ENCODE measurements at regions not wholly inside any gene's neighbourhood (a gene's known extent, or its start where the extent isn't known, plus 50 kb on each side); places are given as distances from the start of the nearest gene placed in this dataset.

- no peak overlapping the region for H3K4me2 ChIP-seq (ENCODE audit: low read length)
- TF ChIP-seq CTCF (IDR thresholded peaks at IDR 0.05; ENCODE audit: poor library complexity, severe bottlenecking) (no peak), MXI1 (conservative IDR thresholded peaks at IDR 0.05; ENCODE audit: poor library complexity, severe bottlenecking) (no peak), REST (IDR thresholded peaks at IDR 0.05; ENCODE audit: borderline replicate concordance) (no peak), RAD21 (conservative IDR thresholded peaks at IDR 0.05) (no peak), EZH2 (IDR thresholded peaks at IDR 0.05; ENCODE audit: borderline replicate concordance, insufficient read depth, low read length, poor library complexity, severe bottlenecking) (no peak), SMC3 (conservative IDR thresholded peaks at IDR 0.05; ENCODE audit: poor library complexity) (no peak), POLR2AphosphoS5 (IDR thresholded peaks at IDR 0.05) (no peak), EP300 (conservative IDR thresholded peaks at IDR 0.05; ENCODE audit: poor library complexity, severe bottlenecking) (no peak), TAF1 (IDR thresholded peaks at IDR 0.05; ENCODE audit: low read depth) (no peak)
- no peak overlapping the region for H2AFZ ChIP-seq (ENCODE audit: low read depth, low read length)
- no peak overlapping the region for H3K9ac ChIP-seq (ENCODE audit: low read length)
- H3K79me2 ChIP-seq (replicated peaks; ENCODE audit: insufficient read depth, low read length): no peaks in the 10 kb centered on the region
- no peaks in the 10 kb centered on the region for H3K36me3 ChIP-seq (ENCODE audit: insufficient read depth, low read length)
- no peaks in the 10 kb centered on the region for H3K9me3 ChIP-seq (ENCODE audit: low read length)
- H3K27ac ChIP-seq (ENCODE audit: low read length): no peak overlapping the region
- no peaks in the 10 kb centered on the region for H4K20me1 ChIP-seq (ENCODE audit: insufficient read depth)
- H3K27me3 ChIP-seq (ENCODE audit: insufficient read depth, low read depth, low read length): no peaks in the 10 kb centered on the region
- no peak overlapping the region for H3K4me3 ChIP-seq (ENCODE audit: low read length)
- H3F3A ChIP-seq (ENCODE audit: insufficient read depth, low read length, poor library complexity, severe bottlenecking): no peaks in the 10 kb centered on the region
- H3K9me2 ChIP-seq (ENCODE audit: insufficient read depth, low read length): no peaks in the 10 kb centered on the region
Observed at GRCh38 chr10:128390596-128390995, 264.4 kb upstream of the MKI67 start.

- no peaks in the 10 kb centered on the region for H3K9me2 ChIP-seq (ENCODE audit: insufficient read depth, low read length)
- no peaks in the 10 kb centered on the region for H4K20me1 ChIP-seq (ENCODE audit: insufficient read depth)
- no peak overlapping the region for H3K9ac ChIP-seq (ENCODE audit: low read length)
- H3F3A ChIP-seq (ENCODE audit: insufficient read depth, low read length, poor library complexity, severe bottlenecking): no peaks in the 10 kb centered on the region
- no peaks in the 10 kb centered on the region for H3K79me2 ChIP-seq (replicated peaks; ENCODE audit: insufficient read depth, low read length)
- H3K4me2 ChIP-seq (ENCODE audit: low read length): no peak overlapping the region
- H3K9me3 ChIP-seq (ENCODE audit: low read length): no peaks in the 10 kb centered on the region
- H3K36me3 ChIP-seq (ENCODE audit: insufficient read depth, low read length): no peaks in the 10 kb centered on the region
- H3K27ac ChIP-seq (ENCODE audit: low read length): no peak overlapping the region
- H3K27me3 ChIP-seq (ENCODE audit: insufficient read depth, low read depth, low read length): no peaks in the 10 kb centered on the region
- TF ChIP-seq POLR2AphosphoS5 (IDR thresholded peaks at IDR 0.05) (no peak), CTCF (IDR thresholded peaks at IDR 0.05; ENCODE audit: poor library complexity, severe bottlenecking) (no peak), REST (IDR thresholded peaks at IDR 0.05; ENCODE audit: borderline replicate concordance) (no peak), RAD21 (conservative IDR thresholded peaks at IDR 0.05) (no peak), EP300 (conservative IDR thresholded peaks at IDR 0.05; ENCODE audit: poor library complexity, severe bottlenecking) (no peak), MXI1 (conservative IDR thresholded peaks at IDR 0.05; ENCODE audit: poor library complexity, severe bottlenecking) (no peak), SMC3 (conservative IDR thresholded peaks at IDR 0.05; ENCODE audit: poor library complexity) (no peak), EZH2 (IDR thresholded peaks at IDR 0.05; ENCODE audit: borderline replicate concordance, insufficient read depth, low read length, poor library complexity, severe bottlenecking) (no peak), TAF1 (IDR thresholded peaks at IDR 0.05; ENCODE audit: low read depth) (no peak)
- H3K4me3 ChIP-seq (ENCODE audit: low read length): no peak overlapping the region
- no peak overlapping the region for H2AFZ ChIP-seq (ENCODE audit: low read depth, low read length)
Observed at GRCh38 chr10:128393546-128393945, 267.3 kb upstream of the MKI67 start.
